NCI-H1048 (cell line): ENCODE measurements at regions not wholly inside any gene's neighbourhood (a gene's known extent, or its start where the extent isn't known, plus 50 kb on each side); places are given as distances from the start of the nearest gene placed in this dataset.

Experiments used
- DNase-seq: peaks from one replicate; lab custom pipeline; 2025; lab: John Stamatoyannopoulos, UW

DNA sequence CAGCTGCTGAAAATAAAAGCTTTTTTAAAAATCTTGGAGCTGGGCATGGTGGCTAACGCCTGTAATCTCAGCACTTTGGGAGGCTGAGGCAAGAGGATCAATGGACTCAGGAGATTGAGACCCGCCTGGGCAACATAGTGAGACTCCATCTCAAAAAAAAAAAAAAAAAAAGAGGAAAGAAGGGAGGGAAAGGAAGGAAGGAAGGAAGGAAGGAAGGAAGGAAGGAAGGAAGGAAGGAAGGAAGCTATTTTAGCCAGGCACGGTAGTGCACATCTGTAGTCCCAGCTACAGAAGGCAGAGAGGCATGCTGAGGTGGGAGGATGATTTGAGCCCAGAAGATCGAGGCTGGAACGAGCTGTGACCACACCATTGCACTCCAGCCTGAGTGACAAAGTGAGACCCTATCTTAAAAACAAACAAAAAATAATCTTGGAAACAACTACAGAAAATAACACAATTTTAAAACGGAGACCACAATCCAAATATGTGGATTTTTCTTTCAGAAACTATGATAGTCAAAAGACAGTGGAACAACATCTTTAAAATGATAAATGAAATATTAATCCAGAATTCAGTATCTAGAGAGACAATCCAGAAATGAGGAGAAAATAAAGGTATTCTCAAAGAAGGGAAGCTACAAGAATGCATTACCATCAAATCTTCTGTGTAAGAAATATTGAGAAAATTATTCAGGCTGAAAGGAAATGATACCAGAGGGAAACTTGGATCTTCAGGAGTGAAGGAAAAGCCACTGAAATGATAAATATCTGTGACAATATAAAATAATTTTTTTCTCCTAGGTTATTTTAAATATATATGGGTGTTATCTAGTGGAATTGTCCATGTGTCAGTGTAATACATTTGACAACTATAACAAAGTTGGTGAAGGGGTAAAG lies 182.0 kb downstream of the GPX5 start:
- DNase-seq = no peak

- no peak for DNase-seq
These were observed 184.0 kb downstream of the GPX5 start for GRCh38 chr6:28709478-28710349.

GRCh38 chr6:28710466-28711191 lies 184.9 kb downstream of the GPX5 start:
- DNase-seq = no peak

DNA sequence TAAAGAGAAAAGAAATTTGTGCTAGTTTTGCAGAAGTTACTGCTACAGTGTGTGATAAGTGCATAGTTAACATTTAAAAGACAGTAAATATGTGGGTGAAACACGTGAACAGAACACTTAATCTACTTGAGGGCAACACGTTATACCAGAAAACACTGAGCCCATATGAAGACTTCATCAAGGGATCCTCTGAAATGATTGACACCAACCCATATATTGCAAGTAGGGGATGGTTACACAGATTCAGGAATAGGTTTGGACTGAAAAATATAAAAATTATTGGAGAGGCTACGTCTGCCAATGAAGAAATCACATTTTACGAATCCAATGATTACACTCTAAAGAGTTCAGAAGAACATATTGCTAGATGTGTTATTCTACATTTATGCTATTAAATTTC lies 185.6 kb downstream of the GPX5 start:
- no peak for DNase-seq

- no peak for DNase-seq
These were observed 186.2 kb downstream of the GPX5 start for GRCh38 chr6:28711788-28712341.

DNA sequence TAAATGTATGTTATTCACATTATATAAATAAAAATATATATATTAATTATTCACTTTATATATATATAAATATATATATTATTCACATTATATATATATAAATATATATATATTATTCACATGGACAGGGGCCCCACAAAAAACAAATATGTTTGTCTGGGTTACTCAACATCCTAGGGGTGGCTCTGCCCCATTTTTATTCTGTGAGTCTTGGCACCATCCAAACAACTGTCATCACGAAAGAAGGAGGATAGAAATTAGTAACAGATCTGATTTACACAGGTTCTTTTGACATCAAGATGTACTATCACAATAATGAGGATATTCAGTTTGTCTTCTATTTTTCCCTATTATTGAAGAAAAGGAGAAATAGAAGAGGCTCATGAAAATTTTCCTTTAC lies 187.3 kb downstream of the GPX5 start:
- no peak for DNase-seq

- DNase-seq = no peak
These were observed 193.7 kb downstream of the GPX5 start for GRCh38 chr6:28719275-28719940.

DNA sequence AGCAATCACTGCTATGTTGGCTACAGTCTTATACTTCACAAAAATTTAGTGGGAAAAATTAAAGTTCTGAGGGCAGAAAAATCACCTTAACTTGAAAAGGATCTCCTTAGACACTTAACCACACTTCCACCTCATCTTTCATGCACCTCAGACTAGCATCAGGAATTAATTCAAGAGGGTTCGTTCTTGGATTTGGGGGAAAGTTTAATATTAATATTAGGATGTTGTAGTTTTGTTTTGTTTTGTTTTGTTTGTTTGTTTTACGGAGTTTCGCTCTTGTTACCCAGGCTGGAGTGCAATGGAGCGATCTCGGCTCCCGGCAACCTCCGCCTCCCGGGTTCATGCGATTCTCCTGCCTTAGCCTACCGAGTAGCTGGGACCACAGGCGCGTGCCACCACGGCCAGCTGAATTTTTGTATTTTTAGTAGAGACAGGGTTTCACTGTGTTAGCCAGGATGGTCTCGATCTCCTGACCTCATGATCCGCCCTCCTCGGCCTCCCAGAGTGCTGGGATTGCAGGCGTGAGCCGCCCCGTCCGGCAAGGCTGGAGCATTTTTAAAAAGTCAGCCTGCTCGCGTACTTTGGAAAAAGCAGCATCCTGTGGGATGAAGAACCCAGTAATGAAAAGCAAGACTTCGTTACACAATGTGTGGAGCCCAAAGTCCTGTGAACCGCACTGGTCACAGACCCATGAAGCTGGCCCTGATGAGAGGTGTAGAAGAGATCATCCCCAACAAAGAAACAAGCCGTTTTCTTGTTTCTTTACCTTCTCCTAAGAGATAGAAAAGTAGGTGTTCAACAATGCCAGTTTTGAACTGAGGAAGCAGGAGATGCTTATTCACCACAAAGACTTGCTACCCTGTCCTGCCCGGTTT lies 194.9 kb downstream of the GPX5 start:
- no peak for DNase-seq

GRCh38 chr6:28721372-28721771 lies 195.7 kb downstream of the GPX5 start:
- DNase-seq = no peak

DNA sequence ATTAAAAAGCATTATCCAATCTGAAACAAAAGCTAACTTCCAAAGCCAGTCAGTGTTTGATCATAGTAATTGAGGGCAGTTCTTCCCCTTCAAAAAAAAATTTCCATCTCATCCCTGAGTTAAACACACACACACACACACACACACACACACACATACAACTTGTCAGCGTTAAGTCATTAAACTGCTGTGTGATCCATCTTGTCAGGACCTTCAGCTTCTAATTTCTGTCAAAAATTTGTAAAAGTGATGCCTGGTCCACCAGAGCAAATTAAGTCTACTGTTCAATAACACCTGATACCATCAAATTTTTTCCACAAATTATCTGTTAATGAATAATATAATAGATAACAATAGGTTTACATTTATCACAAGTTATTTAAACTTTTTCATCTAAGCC lies 198.7 kb downstream of the GPX5 start:
- DNase-seq = no peak

DNA sequence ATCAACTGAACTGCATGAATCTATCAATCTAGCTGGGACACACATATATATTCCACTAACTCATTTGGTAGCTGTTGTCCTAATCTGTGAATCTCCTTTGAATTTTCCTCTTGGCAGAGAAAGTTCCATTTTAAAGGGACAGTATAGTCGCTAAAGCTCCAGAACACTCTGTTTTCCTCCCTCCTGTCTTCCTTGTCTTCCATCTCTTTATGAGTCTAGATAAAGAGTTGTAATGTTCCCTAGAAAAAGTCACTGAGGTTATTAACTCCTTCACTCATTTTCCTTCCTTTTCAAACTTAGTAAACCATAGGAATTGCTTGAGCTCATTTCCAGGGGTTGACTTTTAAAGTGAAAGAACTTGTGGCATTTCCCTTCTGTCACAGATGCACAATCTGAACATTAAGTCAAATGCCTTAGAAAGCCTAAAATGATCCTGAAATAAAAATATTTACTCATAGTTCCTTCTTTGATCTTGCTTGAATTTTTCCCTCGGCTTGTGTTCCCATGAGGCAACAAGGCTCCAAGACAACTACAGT lies 198.4 kb downstream of the TRIM27 start:
- DNase-seq = no peak

GRCh38 chr6:28725890-28726348 lies 197.9 kb downstream of the TRIM27 start:
- DNase-seq = no peak

- no peak for DNase-seq
These were observed 197.0 kb downstream of the TRIM27 start for GRCh38 chr6:28726569-28727309.

DNA sequence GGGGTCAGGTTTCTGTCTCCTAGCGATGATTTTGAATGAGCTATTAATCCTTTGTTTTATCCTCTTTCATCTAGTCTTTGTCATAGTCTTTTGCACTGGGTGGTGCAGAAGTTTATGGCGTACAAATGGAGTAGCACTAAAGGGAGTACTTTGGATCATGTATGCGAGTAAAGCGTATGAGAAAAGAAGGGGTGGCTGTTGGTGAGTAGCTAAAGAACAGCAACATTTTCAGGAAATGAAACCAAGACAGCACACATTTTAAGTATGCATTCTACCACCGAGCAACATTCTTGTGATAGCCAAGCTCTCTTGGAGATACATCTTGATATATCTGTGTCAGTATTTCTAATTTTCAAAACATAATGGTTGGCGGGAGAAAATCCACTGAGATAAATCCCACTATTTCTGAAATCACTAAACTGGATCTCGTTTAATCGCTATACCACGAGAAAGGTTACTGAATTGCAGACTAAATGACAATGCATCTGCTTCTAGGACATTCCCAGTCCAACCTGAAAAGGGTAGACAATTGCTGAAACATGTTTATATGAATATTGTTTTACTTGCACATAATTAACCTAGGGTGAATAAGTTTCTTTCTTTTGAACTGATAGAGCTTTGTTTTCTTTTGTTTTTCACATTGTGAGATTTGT lies 196.1 kb downstream of the TRIM27 start:
- no peak for DNase-seq

GRCh38 chr6:28729501-28730402 lies 194.0 kb downstream of the TRIM27 start:
- no peak for DNase-seq

DNA sequence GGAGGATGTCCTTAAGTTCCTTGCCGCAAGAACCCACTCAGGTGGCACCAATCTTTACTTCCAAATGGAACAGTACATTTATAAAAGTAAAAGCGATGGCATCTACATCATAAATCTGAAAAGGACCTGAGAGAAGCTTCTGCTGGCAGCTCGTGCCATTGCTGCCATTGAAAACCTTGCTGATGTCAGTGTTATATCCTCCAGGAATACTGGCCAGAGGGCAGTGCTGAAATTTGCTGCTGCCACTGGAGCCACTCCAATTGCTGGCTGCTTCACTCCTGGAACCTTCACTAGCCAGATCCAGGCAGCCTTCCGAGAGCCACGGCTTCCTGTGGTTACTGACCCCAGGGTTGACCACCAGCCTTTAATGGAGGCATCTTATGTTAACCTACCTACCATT lies 191.7 kb downstream of the TRIM27 start:
- DNase-seq = no peak

DNA sequence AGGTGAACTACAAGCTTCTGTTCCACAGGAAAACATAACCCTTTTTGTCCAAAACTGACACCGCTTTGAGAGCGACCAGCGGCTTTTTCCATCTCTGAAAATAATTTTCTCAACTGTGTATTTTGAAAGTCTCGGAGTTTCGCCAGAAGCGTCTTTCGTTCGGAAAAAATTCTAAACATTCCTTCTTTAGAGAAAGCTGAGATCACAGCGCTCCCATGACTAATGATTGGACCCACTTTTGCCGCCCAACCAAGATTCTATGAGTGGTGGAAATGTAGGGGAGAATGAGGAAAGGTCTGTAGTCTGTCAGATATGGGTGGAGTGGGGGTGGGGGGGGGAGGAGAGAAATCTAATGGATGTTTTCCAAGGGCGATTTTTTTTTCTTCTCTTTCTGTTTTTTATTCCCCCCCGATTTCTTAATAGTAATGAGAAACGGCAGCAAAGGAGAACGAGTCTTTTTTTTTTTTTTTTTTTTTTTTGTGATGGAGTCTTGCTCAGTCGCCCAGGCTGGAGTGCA lies 189.3 kb downstream of the TRIM27 start:
- no peak for DNase-seq

DNA sequence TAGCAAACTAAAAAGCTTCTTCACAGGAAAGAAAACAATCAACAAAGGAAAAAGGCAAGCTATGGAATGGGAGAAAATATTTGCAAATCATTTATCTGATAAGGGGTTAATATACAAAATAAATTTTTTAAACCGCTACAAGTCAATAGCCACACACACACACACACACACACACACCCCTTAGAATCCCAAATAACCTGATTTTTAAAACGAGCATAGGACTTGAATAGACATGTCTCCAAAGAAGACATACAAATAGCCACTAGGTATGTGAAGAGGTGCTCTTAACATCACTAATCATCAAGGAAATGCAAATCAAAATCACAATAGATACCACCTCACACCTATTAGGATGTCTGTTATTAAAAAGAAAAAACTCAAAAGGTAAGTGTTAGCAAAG lies 187.7 kb downstream of the TRIM27 start:
- DNase-seq = no peak
